ENCODE measurements at regions not wholly inside any gene's neighbourhood (a gene's known extent, or its start where the extent isn't known, plus 50 kb on each side); places are given as distances from the start of the nearest gene placed in this dataset.

DNA sequence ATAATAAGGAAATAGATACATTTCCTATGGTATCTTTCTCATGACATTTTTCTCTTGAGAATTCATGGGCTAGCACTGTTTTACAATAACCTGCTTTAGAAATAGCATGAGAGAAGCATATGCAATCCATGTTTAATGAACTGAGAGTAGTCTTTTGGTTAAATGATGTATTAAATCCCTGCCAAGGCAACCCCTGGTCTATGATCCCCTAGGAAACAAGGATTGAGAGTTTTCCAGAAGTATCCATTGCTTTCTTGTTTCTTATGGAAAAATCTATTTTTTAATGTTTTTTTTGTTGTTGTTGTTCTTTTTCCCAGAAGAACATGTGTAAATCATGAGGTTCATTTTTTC lies 390.5 kb upstream of the HSF2 start:
- no peak for TF ChIP-seq TAF1 (IDR thresholded peaks at IDR 0.05; ENCODE audit: borderline replicate concordance, insufficient read depth, low read length)
- TF ChIP-seq, protein P1, sequence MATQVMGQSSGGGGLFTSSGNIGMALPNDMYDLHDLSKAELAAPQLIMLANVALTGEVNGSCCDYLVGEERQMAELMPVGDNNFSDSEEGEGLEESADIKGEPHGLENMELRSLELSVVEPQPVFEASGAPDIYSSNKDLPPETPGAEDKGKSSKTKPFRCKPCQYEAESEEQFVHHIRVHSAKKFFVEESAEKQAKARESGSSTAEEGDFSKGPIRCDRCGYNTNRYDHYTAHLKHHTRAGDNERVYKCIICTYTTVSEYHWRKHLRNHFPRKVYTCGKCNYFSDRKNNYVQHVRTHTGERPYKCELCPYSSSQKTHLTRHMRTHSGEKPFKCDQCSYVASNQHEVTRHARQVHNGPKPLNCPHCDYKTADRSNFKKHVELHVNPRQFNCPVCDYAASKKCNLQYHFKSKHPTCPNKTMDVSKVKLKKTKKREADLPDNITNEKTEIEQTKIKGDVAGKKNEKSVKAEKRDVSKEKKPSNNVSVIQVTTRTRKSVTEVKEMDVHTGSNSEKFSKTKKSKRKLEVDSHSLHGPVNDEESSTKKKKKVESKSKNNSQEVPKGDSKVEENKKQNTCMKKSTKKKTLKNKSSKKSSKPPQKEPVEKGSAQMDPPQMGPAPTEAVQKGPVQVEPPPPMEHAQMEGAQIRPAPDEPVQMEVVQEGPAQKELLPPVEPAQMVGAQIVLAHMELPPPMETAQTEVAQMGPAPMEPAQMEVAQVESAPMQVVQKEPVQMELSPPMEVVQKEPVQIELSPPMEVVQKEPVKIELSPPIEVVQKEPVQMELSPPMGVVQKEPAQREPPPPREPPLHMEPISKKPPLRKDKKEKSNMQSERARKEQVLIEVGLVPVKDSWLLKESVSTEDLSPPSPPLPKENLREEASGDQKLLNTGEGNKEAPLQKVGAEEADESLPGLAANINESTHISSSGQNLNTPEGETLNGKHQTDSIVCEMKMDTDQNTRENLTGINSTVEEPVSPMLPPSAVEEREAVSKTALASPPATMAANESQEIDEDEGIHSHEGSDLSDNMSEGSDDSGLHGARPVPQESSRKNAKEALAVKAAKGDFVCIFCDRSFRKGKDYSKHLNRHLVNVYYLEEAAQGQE (IDR thresholded peaks at IDR 0.05; ENCODE audit: insufficient read depth in 1 of 2, low read depth in 2 of 2, low read length in 2 of 2): no peak
- no peak for TF ChIP-seq FOXP2 (optimal IDR thresholded peaks at IDR 0.05; ENCODE audit: borderline replicate concordance, extremely low read depth, extremely low read length, insufficient read depth)
- no peak for TF ChIP-seq POLR2AphosphoS5 (IDR thresholded peaks at IDR 0.05; ENCODE audit: low read depth, low read length)
- no peak for TF ChIP-seq SIN3A (IDR thresholded peaks at IDR 0.05; ENCODE audit: borderline replicate concordance, insufficient read depth, low read length)

DNA sequence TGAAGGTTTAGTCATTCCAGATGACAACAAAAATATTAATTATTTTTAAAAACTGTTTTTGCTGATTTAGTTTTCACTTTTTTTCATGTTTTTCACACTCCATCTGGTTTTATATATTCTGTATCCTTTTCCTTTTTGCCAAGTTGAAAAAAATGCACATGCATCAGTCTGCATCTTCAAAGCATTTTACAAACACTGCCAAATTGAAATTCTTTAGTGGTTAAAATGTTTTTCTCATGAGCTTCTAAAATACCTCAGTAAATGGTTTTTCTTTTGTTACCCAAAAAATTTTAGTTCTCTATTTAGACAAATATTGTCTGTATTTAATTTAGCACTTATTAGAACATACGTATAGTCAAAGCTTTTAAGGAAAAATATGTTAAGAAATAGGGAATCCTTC lies 386.9 kb upstream of the HSF2 start:
- TF ChIP-seq SIN3A (IDR thresholded peaks at IDR 0.05; ENCODE audit: borderline replicate concordance, insufficient read depth, low read length) (no peak), POLR2AphosphoS5 (IDR thresholded peaks at IDR 0.05; ENCODE audit: low read depth, low read length) (no peak), TAF1 (IDR thresholded peaks at IDR 0.05; ENCODE audit: borderline replicate concordance, insufficient read depth, low read length) (no peak), FOXP2 (optimal IDR thresholded peaks at IDR 0.05; ENCODE audit: borderline replicate concordance, extremely low read depth, extremely low read length, insufficient read depth) (no peak)
- TF ChIP-seq, protein P1 (IDR thresholded peaks at IDR 0.05; ENCODE audit: insufficient read depth in 1 of 2, low read depth in 2 of 2, low read length in 2 of 2): no peak

DNA sequence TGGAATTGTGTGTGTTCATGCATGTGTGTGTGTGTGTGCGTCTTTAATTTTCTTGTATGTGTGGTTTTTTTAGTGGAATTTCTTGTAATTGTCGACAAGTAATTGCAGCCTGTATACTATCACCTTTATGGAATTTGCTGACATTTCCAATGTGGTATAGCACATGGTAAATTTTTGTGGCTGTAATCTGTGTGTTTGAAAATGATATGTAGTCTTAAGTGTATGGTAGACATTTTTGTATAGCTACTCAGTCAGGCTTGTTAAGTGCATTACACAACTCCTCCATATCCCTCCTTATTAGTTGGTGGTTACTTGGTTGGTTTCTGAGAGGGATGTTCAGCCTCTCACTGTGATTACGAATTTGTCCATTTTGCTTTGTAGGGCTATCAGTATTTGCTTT lies 384.5 kb upstream of the HSF2 start:
- TF ChIP-seq SIN3A (IDR thresholded peaks at IDR 0.05; ENCODE audit: borderline replicate concordance, insufficient read depth, low read length) (no peak), FOXP2 (optimal IDR thresholded peaks at IDR 0.05; ENCODE audit: borderline replicate concordance, extremely low read depth, extremely low read length, insufficient read depth) (no peak), POLR2AphosphoS5 (IDR thresholded peaks at IDR 0.05; ENCODE audit: low read depth, low read length) (no peak), TAF1 (IDR thresholded peaks at IDR 0.05; ENCODE audit: borderline replicate concordance, insufficient read depth, low read length) (no peak)
- TF ChIP-seq, protein P1 (IDR thresholded peaks at IDR 0.05; ENCODE audit: insufficient read depth in 1 of 2, low read depth in 2 of 2, low read length in 2 of 2): no peak

DNA sequence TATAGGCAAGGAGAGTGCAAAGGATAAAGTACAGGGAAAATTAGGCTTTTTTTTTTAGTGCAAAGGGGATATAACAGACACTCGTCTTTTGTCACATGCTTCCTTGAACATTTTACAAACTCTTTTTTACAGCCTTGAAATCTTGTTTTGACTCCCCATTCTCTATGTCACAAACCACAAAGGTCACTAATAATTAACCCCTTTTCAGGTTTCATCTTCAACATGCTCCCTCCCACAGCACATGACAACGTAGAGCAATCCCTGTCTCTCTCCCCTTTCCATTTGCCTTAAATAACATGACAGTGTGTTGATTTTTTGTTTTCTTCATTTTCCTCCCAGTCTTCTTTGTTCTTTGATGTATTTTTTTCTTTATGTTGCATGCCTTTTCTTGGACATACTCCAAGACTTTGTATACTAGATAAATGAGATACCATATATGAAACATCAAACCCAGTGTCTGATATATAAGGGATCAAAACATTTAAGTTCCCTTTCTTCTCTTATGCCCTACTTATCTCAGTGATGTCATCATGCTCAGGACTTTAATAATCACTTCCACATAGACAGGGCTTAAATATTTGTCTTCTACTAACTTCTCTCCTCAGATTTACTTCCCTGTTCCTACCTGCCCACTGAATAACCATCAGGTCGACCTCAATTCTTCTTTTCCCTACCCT lies 378.7 kb upstream of the HSF2 start:
- TF ChIP-seq FOXP2 (optimal IDR thresholded peaks at IDR 0.05; ENCODE audit: borderline replicate concordance, extremely low read depth, extremely low read length, insufficient read depth) (no peak), SIN3A (IDR thresholded peaks at IDR 0.05; ENCODE audit: borderline replicate concordance, insufficient read depth, low read length) (no peak), TAF1 (IDR thresholded peaks at IDR 0.05; ENCODE audit: borderline replicate concordance, insufficient read depth, low read length) (no peak), POLR2AphosphoS5 (IDR thresholded peaks at IDR 0.05; ENCODE audit: low read depth, low read length) (no peak)
- TF ChIP-seq, protein P1 (IDR thresholded peaks at IDR 0.05; ENCODE audit: insufficient read depth in 1 of 2, low read depth in 2 of 2, low read length in 2 of 2): no peak

Data from PFSK-1 (cell line).